Neural crest cell (in vitro differentiated cells): ENCODE measurements at regions not wholly inside any gene's neighbourhood (a gene's known extent, or its start where the extent isn't known, plus 50 kb on each side); places are given as distances from the start of the nearest gene placed in this dataset.

Experiments
- DNase-seq: peaks from one replicate; pipeline ENCODE4 v3.0.0; 2021; ENCODE audit warnings: low read depth, mixed read lengths, low spot score
- H3K27ac Mint-ChIP-seq: one replicate; pipeline ENCODE4 v1.8.0; 2021; ENCODE audit warnings: mild to moderate bottlenecking, mixed read lengths; ENCODE audit not compliant: unreplicated experiment
- H3K27me3 Mint-ChIP-seq: 2 replicates; pipeline ENCODE4 v1.8.0; 2021; ENCODE audit warnings: low read depth, mild to moderate bottlenecking, mixed read lengths
- H3K36me3 Mint-ChIP-seq: 2 replicates; pipeline ENCODE4 v1.8.0; 2021; ENCODE audit warnings: low read depth, mild to moderate bottlenecking, mixed read lengths
- H3K4me1 Mint-ChIP-seq: 2 replicates; pipeline ENCODE4 v1.8.0; 2021; ENCODE audit warnings: mixed read lengths
- H3K4me3 Mint-ChIP-seq: one replicate; pipeline ENCODE4 v1.8.0; 2021; ENCODE audit warnings: mild to moderate bottlenecking, mixed read lengths
- H3K9me3 Mint-ChIP-seq: 2 replicates; pipeline ENCODE4 v1.8.0; 2021; ENCODE audit warnings: mixed read lengths
- CTCF ChIP-seq: fragments of 200-600 bp; sonication (generic); conservative IDR thresholded peaks from 2 replicates; pipeline ENCODE4 v1.5.0; 2021; ENCODE audit warnings: antibody characterized with exemption, mild to moderate bottlenecking

- peaks cover 73% of the 10 kb centered on the region for H3K27me3 Mint-ChIP-seq
- no peaks in the 10 kb centered on the region for H3K36me3 Mint-ChIP-seq
- H3K4me3 Mint-ChIP-seq = no peak overlapping the region
- no peak overlapping the region for H3K27ac Mint-ChIP-seq
- DNase-seq = no peak
- no peak for TF ChIP-seq CTCF
- peaks cover 5% of the 10 kb centered on the region for H3K9me3 Mint-ChIP-seq
- peaks cover 4% of the 10 kb centered on the region for H3K4me1 Mint-ChIP-seq
Measured at GRCh38 chr20:63072231-63072791, 65.5 kb upstream of the BHLHE23 start.

- Mint-ChIP-seq H3K9me3 (peaks cover 5% of the 10 kb centered on the region), H3K27ac (no peak overlapping the region), H3K4me3 (peak overlapping the region; percentile 31), H3K36me3 (no peaks in the 10 kb centered on the region), H3K4me1 (peaks cover 8% of the 10 kb centered on the region), H3K27me3 (peaks cover 68% of the 10 kb centered on the region)
- TF ChIP-seq CTCF = no peak
- DNase-seq = peak; percentile 37
Measured at GRCh38 chr20:63071541-63072181, 64.9 kb upstream of the BHLHE23 start.

GRCh38 chr20:63070771-63071540 is 64.2 kb upstream of the BHLHE23 start:
- DNase-seq = no peak
- peaks cover 8% of the 10 kb centered on the region for H3K4me1 Mint-ChIP-seq
- H3K9me3 Mint-ChIP-seq = no peaks in the 10 kb centered on the region
- no peak overlapping the region for H3K4me3 Mint-ChIP-seq
- peaks cover 62% of the 10 kb centered on the region for H3K27me3 Mint-ChIP-seq
- H3K27ac Mint-ChIP-seq = no peak overlapping the region
- H3K36me3 Mint-ChIP-seq = no peaks in the 10 kb centered on the region
- TF ChIP-seq CTCF = no peak

- Mint-ChIP-seq H3K4me1 (peaks cover 8% of the 10 kb centered on the region), H3K9me3 (no peaks in the 10 kb centered on the region), H3K27ac (no peak overlapping the region), H3K36me3 (no peaks in the 10 kb centered on the region), H3K4me3 (no peak overlapping the region), H3K27me3 (peaks cover 56% of the 10 kb centered on the region)
- no peak for TF ChIP-seq CTCF
- no peak for DNase-seq
Measured at GRCh38 chr20:63070301-63070625, 63.5 kb upstream of the BHLHE23 start.

- Mint-ChIP-seq H3K4me3 (no peak overlapping the region), H3K4me1 (peaks cover 8% of the 10 kb centered on the region), H3K27me3 (peaks cover 44% of the 10 kb centered on the region), H3K36me3 (no peaks in the 10 kb centered on the region), H3K9me3 (no peaks in the 10 kb centered on the region), H3K27ac (no peak overlapping the region)
- DNase-seq = no peak
- no peak for TF ChIP-seq CTCF
Measured at GRCh38 chr20:63068711-63069367, 62.1 kb upstream of the BHLHE23 start.
